22Rv1 (cell line): ENCODE measurements at regions not wholly inside any gene's neighbourhood (a gene's known extent, or its start where the extent isn't known, plus 50 kb on each side); places are given as distances from the start of the nearest gene placed in this dataset.

ENCODE experiments used
- H3K27ac ChIP-seq: fragments of 450-650 bp; 2 replicates; pipeline ENCODE4 v1.5.1; 2017
- CTCF ChIP-seq: fragments of 450-650 bp; IDR thresholded peaks from 2 replicates; pipeline ENCODE4 v1.5.1; 2017; ENCODE audit warnings: mild to moderate bottlenecking
- ZFX ChIP-seq: fragments of 450-650 bp; IDR thresholded peaks from 2 replicates; pipeline ENCODE4 v1.6.1; 2017; ENCODE audit warnings: antibody characterized with exemption, borderline replicate concordance

- no peak for TF ChIP-seq ZFX
- no peak for TF ChIP-seq CTCF
- H3K27ac ChIP-seq, result no peak overlapping the region
Measured at GRCh38 chr2:40786636-40787035, 334.7 kb upstream of the SLC8A1 start.

- TF ChIP-seq ZFX, result no peak
- TF ChIP-seq CTCF, result no peak
- no peak overlapping the region for H3K27ac ChIP-seq
Measured at GRCh38 chr2:40797120-40797519, 345.2 kb upstream of the SLC8A1 start.

GRCh38 chr2:40803900-40804299, 352.0 kb upstream of the SLC8A1 start:
- H3K27ac ChIP-seq, result no peak overlapping the region
- TF ChIP-seq ZFX, result no peak
- TF ChIP-seq CTCF, result no peak

GRCh38 chr2:40809156-40809555, 357.3 kb upstream of the SLC8A1 start:
- TF ChIP-seq CTCF, result no peak
- H3K27ac ChIP-seq, result no peak overlapping the region

- no peak overlapping the region for H3K27ac ChIP-seq
- TF ChIP-seq ZFX, result no peak
- no peak for TF ChIP-seq CTCF
Measured at GRCh38 chr2:40814616-40815015, 362.7 kb upstream of the SLC8A1 start.

- H3K27ac ChIP-seq, result no peak overlapping the region
- TF ChIP-seq ZFX (no peak), CTCF (no peak)
Measured at GRCh38 chr2:40820319-40820718, 368.4 kb upstream of the SLC8A1 start.

GRCh38 chr2:40823478-40823877, 371.6 kb upstream of the SLC8A1 start:
- no peak overlapping the region for H3K27ac ChIP-seq
- no peak for TF ChIP-seq ZFX
- TF ChIP-seq CTCF, result no peak
